Hematopoietic multipotent progenitor cell treated with erythropoietin and hydrocortisone succinate and interleukin-3 and kit ligand, for 4 days (in vitro differentiated cells): ENCODE measurements at regions not wholly inside any gene's neighbourhood (a gene's known extent, or its start where the extent isn't known, plus 50 kb on each side); places are given as distances from the start of the nearest gene placed in this dataset.
"Not testable (repeated sequence)": the region's sequence is repeated elsewhere in the genome, so short reads cannot be mapped to it uniquely, and the experiment has no call there.

Experiments
- DNase-seq: peaks from one replicate; pipeline ENCODE4 v3.0.0-alpha.2; 2015

- DNase-seq = not testable (repeated sequence)
Measured at GRCh38 chr5:99562937-99563627, 634.3 kb upstream of the CHD1 start.

- DNase-seq = no peak
Measured at GRCh38 chr5:99553211-99553810, 624.5 kb upstream of the CHD1 start.

DNA sequence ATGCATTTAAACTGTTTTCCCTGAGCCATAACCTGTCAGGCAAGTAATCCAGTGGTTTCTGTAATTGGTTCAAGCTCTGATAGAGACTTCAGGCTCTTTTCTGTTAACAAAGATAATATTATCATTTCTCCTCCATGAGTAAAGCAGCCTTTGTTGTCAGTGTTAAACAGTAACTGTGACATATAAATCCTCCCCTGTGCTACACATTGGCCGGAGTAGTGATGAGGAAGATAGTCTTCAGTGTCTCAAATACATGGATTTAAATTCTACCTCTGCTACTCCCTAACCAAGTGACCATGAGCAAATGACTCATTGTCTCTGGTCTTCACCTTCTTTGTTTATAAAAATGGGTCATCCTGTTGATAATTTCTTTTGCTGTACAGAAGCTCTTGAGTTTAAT is 615.5 kb upstream of the CHD1 start:
- DNase-seq = no peak

- no peak for DNase-seq
Measured at GRCh38 chr5:99543841-99544240, 615.0 kb upstream of the CHD1 start.

DNA sequence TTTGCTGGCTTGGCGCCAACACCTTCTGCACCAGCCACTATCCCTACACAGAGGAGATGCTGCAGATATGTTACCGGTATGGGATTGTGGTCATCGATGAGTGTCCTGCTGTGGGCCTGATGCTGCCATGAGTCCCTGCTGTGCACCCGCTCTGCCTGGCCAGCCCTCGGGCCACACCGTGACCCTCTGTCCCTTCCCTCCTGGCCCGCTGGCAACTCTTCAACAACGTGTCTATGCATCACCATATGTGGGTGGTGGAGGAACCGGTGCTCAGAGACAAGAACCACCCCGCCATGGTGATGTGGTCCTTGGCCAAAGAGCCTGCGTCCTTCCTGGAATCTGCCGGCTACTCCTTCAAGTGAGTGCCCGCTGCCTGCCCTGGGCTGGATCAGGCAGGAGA is 605.4 kb upstream of the CHD1 start:
- not testable (repeated sequence) for DNase-seq

- DNase-seq = not testable (repeated sequence)
Measured at GRCh38 chr5:99521666-99522065, 592.9 kb upstream of the CHD1 start.

DNA sequence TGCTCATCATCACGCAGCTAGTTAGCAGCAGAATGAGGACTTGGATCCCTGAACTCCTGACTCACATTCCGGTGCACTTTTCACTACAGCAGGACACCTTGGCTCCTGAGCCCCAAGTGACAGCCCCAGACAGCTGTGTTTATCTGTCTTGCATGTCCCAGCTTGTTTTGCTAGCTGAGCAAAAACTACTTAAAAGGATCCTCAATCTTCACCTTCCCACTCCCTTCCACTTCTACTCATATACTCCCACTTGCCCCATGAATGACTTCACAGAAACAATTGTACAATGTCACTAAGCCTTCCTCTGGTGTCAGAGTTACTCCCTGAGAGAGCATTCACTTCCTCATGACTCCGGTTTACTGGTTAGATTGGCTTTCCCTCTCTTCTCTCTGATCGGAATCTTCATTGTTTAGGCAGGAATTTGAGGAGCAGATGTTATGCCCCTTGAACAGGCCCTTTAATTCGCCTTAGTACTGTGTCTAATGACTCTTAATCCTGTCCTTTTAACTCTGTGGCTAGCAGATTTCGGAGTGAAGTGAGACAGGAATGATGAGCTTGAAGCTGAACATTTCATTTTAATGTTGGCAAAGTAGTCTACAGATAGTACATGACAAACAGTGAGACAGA is 587.2 kb upstream of the CHD1 start:
- not testable (repeated sequence) for DNase-seq

GRCh38 chr5:99510237-99510866 is 581.5 kb upstream of the CHD1 start:
- DNase-seq = not testable (repeated sequence)

GRCh38 chr5:99509064-99509463 is 580.3 kb upstream of the CHD1 start:
- not testable (repeated sequence) for DNase-seq

DNA sequence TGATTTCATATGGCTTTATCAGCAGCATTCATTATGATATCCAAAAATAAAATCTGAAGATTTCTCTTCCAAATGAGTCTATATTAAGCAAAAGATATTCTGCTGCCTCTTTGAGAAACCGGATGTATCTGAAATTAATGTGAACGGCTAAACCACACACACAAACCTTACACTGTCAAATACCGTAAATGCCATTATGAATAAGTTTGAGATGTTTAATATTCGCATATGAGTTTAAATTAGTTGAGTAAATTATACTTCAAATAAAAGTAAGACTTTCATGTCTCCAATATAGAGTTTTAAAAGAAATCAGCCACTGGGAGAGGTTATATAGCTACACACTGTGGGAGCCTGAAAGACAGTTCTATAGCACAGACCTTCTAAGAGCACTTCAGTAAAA is 566.6 kb upstream of the CHD1 start:
- not testable (repeated sequence) for DNase-seq

GRCh38 chr5:99478450-99478849 is 549.6 kb upstream of the CHD1 start:
- not testable (repeated sequence) for DNase-seq

DNA sequence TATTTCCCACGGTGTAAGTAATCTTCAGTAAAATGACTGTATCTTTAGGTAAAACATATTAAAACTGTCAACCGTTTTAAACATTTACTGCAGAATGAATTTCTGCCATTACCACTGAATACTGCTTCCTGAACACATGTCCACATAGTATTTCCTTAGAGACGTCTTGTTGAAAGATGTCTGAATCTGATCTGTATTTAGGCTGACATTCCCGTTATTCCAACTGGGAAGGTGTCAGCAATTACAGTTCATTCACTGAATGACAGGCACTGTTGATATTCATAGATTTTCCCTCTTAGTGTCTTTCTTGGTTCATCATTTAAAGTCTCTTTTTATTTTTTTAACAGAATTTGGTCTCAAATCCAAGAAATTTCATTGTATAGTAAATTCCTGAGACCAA is 544.5 kb upstream of the CHD1 start:
- DNase-seq = not testable (repeated sequence)

GRCh38 chr5:99471726-99472125 is 542.9 kb upstream of the CHD1 start:
- not testable (repeated sequence) for DNase-seq

GRCh38 chr5:99471178-99471577 is 542.4 kb upstream of the CHD1 start:
- DNase-seq = not testable (repeated sequence)

DNA sequence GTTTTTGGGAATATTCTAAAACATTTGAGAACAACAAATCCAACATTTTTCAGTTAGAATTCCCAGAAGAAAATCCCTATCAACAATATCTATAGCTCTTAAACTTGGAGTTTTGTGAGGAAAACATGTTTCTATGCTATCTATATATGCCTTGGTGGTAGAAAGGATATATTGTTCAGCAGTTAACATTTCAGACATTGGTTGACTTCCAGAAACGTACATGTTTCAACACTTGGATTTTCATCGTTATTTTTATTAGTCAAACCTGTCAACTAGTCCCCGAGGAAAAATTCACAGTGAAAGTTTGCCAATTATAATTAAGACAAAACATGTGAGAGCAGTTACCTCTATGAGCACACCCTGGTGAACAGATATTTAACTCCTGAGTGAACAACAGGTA is 541.8 kb upstream of the CHD1 start:
- DNase-seq = not testable (repeated sequence)

GRCh38 chr5:99460701-99461100 is 531.9 kb upstream of the CHD1 start:
- no peak for DNase-seq

GRCh38 chr5:99453196-99453595 is 524.4 kb upstream of the CHD1 start:
- no peak for DNase-seq

GRCh38 chr5:99449786-99450185 is 521.0 kb upstream of the CHD1 start:
- no peak for DNase-seq

DNA sequence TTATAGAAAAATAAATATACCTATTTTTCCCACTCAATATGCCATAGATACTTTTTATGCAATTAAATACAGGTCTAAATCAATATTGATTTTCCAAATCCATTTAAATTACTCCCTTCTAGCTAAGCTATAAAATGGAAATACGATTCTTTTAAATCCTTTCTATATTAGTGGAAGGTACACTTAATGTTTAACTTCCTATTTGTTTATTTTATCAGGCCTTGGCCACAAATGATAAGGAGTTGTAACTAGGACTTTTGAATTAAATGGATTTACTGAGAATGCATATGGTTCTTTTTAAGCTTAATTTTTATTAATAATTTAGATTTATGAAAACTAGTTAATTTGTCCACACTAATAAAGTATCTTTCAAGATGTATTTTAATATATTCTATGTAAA is 517.0 kb upstream of the CHD1 start:
- no peak for DNase-seq

DNA sequence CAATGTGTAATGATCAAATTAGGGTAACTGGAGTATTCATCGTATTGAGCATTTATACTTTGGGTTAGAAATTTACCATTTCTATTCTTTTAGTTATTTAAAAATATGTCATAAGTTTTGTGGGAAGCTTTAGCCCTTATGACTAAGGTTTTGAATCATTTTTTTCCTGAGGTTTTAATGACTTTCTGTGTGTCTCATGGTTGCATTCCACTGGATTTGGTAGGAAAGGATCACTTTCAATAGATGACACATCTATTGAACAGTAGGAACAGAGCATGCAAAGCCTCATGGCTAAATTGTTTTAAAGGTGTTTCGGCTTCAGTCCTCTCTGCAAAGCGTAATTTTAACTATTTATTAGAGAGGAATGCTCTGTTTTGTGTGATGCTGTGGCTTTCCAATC is 512.4 kb upstream of the CHD1 start:
- DNase-seq = no peak

DNA sequence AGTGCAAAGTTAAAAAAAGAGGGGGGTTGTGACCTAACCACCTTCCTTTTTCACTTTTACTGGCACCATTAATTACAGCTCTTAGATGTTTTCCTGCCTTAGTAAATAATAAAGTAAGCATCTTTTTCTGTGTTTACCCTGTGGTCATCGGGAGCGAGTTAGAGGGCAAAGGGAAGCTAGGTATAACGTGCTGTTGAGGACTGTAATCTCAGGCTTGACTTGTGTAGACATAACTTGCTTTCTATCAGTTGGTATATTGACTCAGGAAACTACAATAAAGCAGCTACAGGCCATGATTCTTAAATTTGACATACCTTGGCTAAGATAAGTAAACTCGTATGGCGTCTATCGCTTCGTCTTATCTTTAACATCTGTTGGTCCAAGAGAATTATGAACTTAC is 509.8 kb upstream of the CHD1 start:
- DNase-seq = no peak

GRCh38 chr5:99437986-99438385 is 509.2 kb upstream of the CHD1 start:
- no peak for DNase-seq

DNA sequence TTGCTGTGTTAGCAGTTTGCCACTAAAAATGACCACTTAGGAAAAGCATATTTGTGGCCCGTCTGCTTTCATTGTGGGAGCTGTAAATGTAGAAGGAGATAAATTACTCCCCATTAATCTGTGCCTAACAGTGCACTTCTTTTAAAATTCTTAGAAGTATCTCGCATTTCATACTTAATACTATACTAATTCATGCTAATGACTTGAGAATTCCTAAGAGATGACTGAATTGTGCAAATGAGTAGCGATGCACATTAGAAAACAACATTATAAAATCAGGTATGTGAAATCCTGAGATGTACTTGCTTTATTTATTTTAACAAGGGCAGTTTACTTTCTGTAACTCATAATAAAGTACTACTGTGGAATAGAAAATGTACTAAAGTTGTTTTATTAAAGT is 494.6 kb upstream of the CHD1 start:
- DNase-seq = not testable (repeated sequence)

- not testable (repeated sequence) for DNase-seq
Measured at GRCh38 chr5:99418640-99419039, 489.8 kb upstream of the CHD1 start.
